Adipocyte (in vitro differentiated cells): ENCODE measurements at regions not wholly inside any gene's neighbourhood (a gene's known extent, or its start where the extent isn't known, plus 50 kb on each side); places are given as distances from the start of the nearest gene placed in this dataset.
"Not testable (repeated sequence)": the region's sequence is repeated elsewhere in the genome, so short reads cannot be mapped to it uniquely, and the experiment has no call there.

Experiments used
- DNase-seq: peaks from one replicate; pipeline ENCODE4 v3.0.0-alpha.2; 2015; ENCODE audit warnings: low read depth
- H3K27me3 ChIP-seq: replicated peaks from 2 replicates; pipeline ENCODE4 v1.7.0; 2013; ENCODE audit warnings: mild to moderate bottlenecking, low read length, moderate library complexity; ENCODE audit not compliant: control insufficient read depth, insufficient read depth
- H3K36me3 ChIP-seq: 2 replicates; pipeline ENCODE4 v1.7.0; 2013; ENCODE audit warnings: low read length, mild to moderate bottlenecking, moderate library complexity; ENCODE audit not compliant: control insufficient read depth, insufficient read depth, severe bottlenecking
- H3K4me1 ChIP-seq: 2 replicates; pipeline ENCODE4 v1.7.0; 2013; ENCODE audit warnings: mild to moderate bottlenecking, low read length, moderate library complexity; ENCODE audit not compliant: control insufficient read depth, insufficient read depth
- H3K4me3 ChIP-seq: 2 replicates; pipeline ENCODE4 v1.7.0; 2013; ENCODE audit warnings: mild to moderate bottlenecking, low read length, moderate library complexity
- H3K9ac ChIP-seq: 2 replicates; pipeline ENCODE4 v1.7.0; 2013; ENCODE audit warnings: mild to moderate bottlenecking, low read length, moderate library complexity
- H3K9me3 ChIP-seq: 2 replicates; pipeline ENCODE4 v1.7.0; 2013; ENCODE audit warnings: mild to moderate bottlenecking, low read length, moderate library complexity; ENCODE audit not compliant: control insufficient read depth

- peak; percentile 70 for DNase-seq
- Histone ChIP-seq H3K4me3 (no peak overlapping the region), H3K4me1 (peaks cover 9% of the 10 kb centered on the region), H3K27me3 (no peaks in the 10 kb centered on the region), H3K9ac (no peak overlapping the region), H3K9me3 (no peaks in the 10 kb centered on the region), H3K36me3 (no peaks in the 10 kb centered on the region)
Measured at GRCh38 chr3:34675383-34676120, 877.1 kb downstream of the PDCD6IP start.

GRCh38 chr3:34676436-34676835 is 878.0 kb downstream of the PDCD6IP start:
- Histone ChIP-seq H3K9ac (no peak overlapping the region), H3K4me3 (no peak overlapping the region), H3K27me3 (no peaks in the 10 kb centered on the region), H3K4me1 (peaks cover 9% of the 10 kb centered on the region), H3K9me3 (no peaks in the 10 kb centered on the region), H3K36me3 (no peaks in the 10 kb centered on the region)
- DNase-seq = peak; percentile 24

- Histone ChIP-seq H3K4me1 (peaks cover 9% of the 10 kb centered on the region), H3K36me3 (no peaks in the 10 kb centered on the region), H3K9me3 (no peaks in the 10 kb centered on the region), H3K9ac (no peak overlapping the region), H3K4me3 (no peak overlapping the region), H3K27me3 (no peaks in the 10 kb centered on the region)
- DNase-seq = no peak
Measured at GRCh38 chr3:34678575-34678974, 880.1 kb downstream of the PDCD6IP start.

- H3K4me3 ChIP-seq, H3K4me1 ChIP-seq, H3K27me3 ChIP-seq, H3K36me3 ChIP-seq, H3K9me3 ChIP-seq, H3K9ac ChIP-seq, DNase-seq: not testable (repeated sequence)
Measured at GRCh38 chr3:34679055-34679454, 880.6 kb downstream of the PDCD6IP start.

- Histone ChIP-seq H3K36me3 (no peaks in the 10 kb centered on the region), H3K9me3 (no peaks in the 10 kb centered on the region), H3K4me1 (no peaks in the 10 kb centered on the region), H3K27me3 (no peaks in the 10 kb centered on the region), H3K9ac (no peak overlapping the region), H3K4me3 (no peak overlapping the region)
- peak; percentile 78 for DNase-seq
Measured at GRCh38 chr3:34683851-34684250, 885.4 kb downstream of the PDCD6IP start.

- Histone ChIP-seq H3K36me3 (no peaks in the 10 kb centered on the region), H3K9ac (no peak overlapping the region)
- DNase-seq = no peak
Measured at GRCh38 chr3:34686541-34686940, 888.1 kb downstream of the PDCD6IP start.

DNA sequence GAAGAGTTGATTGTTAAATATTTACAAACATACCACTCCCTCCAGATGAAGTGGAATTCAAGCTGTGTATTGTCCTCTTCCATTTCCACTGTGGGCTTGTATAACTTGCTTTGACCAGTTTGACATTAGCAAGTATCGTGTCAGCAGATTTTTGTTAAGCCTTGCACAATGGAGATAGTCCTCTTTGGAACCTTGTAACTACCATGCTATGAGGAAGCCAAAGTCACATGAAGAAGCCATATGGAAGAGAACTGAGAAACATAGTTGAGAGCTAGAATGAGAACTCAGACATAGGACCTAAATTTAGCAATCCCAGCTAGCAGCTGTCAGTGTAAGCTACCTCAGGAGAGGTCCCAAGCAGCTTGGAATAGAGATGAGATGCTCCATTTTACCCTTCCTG is 889.2 kb downstream of the PDCD6IP start:
- no peaks in the 10 kb centered on the region for H3K9me3 ChIP-seq
- no peak overlapping the region for H3K4me3 ChIP-seq
- no peak for DNase-seq
- H3K4me1 ChIP-seq = no peaks in the 10 kb centered on the region
- H3K9ac ChIP-seq = no peak overlapping the region
- H3K36me3 ChIP-seq = no peaks in the 10 kb centered on the region
- H3K27me3 ChIP-seq = no peaks in the 10 kb centered on the region

More at GRCh38 chr3:34686541-34686940, 888.1 kb downstream of the PDCD6IP start:
- H3K27me3 ChIP-seq = no peaks in the 10 kb centered on the region
- no peaks in the 10 kb centered on the region for H3K4me1 ChIP-seq
- H3K9me3 ChIP-seq = no peaks in the 10 kb centered on the region
- no peak overlapping the region for H3K4me3 ChIP-seq

DNA sequence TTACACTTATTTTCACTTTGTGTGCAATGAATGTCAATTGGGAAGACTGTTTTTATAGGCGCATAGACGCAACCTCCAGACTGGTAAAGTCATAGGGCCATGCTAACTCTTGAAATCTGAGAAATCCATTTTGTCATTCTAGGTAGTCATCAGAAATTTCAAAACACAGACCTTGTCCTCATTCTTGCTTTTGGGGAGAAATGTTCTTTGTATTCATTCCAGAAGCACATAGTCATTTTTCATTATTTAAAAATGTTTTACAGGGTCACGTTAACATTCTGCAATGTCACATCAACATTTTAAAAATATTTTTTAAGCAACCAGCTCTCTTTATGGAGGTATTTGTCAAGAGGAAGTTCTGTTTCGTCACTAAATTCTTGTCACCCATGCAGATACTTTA is 898.4 kb downstream of the PDCD6IP start:
- DNase-seq = peak; percentile 76
- H3K27me3 ChIP-seq = no peaks in the 10 kb centered on the region
- H3K4me1 ChIP-seq = no peaks in the 10 kb centered on the region
- no peaks in the 10 kb centered on the region for H3K36me3 ChIP-seq
- no peak overlapping the region for H3K4me3 ChIP-seq
- peaks cover 8% of the 10 kb centered on the region for H3K9me3 ChIP-seq
- H3K9ac ChIP-seq = no peak overlapping the region

GRCh38 chr3:34703053-34703452 is 904.6 kb downstream of the PDCD6IP start:
- no peak overlapping the region for H3K9ac ChIP-seq
- DNase-seq = no peak
- H3K4me1 ChIP-seq = no peaks in the 10 kb centered on the region
- no peaks in the 10 kb centered on the region for H3K27me3 ChIP-seq
- no peaks in the 10 kb centered on the region for H3K36me3 ChIP-seq
- H3K4me3 ChIP-seq = no peak overlapping the region
- peaks cover 13% of the 10 kb centered on the region for H3K9me3 ChIP-seq

DNA sequence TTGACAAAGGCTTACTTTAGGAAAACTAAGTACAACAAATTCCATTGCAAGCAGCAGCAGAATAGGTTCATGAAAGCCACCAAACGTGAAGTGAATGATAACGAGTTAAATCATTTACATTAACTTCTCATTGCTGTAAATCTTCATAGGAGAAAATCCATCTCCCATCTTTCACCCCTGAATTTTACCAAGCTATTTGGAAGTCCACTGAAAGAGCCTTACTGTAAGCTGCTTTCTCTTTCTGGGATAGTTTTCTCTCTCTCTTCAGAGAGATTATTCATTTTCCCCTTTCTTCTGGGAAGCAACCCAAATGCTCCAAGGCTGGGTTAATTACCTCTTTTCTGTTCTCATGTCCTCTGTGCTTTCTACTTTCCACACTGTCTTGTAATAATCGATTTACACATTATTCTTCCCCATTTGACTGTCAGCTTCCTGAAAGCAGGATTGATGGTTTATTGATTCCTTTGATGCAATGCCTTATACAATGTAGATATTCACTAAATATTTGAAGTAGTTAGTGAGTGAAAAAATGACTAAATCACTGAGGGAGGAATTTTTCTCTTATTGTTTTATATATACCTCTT is 914.3 kb upstream of the ARPP21 start:
- H3K9ac ChIP-seq = no peak overlapping the region
- no peaks in the 10 kb centered on the region for H3K27me3 ChIP-seq
- H3K4me1 ChIP-seq = no peaks in the 10 kb centered on the region
- no peaks in the 10 kb centered on the region for H3K9me3 ChIP-seq
- no peak overlapping the region for H3K4me3 ChIP-seq
- DNase-seq = peak; percentile 7
- no peaks in the 10 kb centered on the region for H3K36me3 ChIP-seq

GRCh38 chr3:34725774-34726173 is 913.6 kb upstream of the ARPP21 start:
- Histone ChIP-seq H3K27me3 (no peaks in the 10 kb centered on the region), H3K9ac (no peak overlapping the region), H3K9me3 (peaks cover 3% of the 10 kb centered on the region), H3K4me1 (no peaks in the 10 kb centered on the region), H3K36me3 (no peaks in the 10 kb centered on the region), H3K4me3 (no peak overlapping the region)
- DNase-seq = peak; percentile 24
